ENCODE measurements at regions not wholly inside any gene's neighbourhood (a gene's known extent, or its start where the extent isn't known, plus 50 kb on each side); places are given as distances from the start of the nearest gene placed in this dataset.
"Not testable (repeated sequence)": the region's sequence is repeated elsewhere in the genome, so short reads cannot be mapped to it uniquely, and the experiment has no call there.

- intact Hi-C loops (cut with micrococcal nuclease); CTCF ChIA-PET; DNase-seq; POLR2A ChIA-PET; H3K27me3 Mint-ChIP-seq; H3K9me3 Mint-ChIP-seq; H3K36me3 Mint-ChIP-seq; H3K27ac Mint-ChIP-seq; H3K4me3 Mint-ChIP-seq; H3K4me1 Mint-ChIP-seq (ENCODE audit: low read depth): not testable (repeated sequence)
Measured at GRCh38 chr5:168143521-168143920, 147.9 kb upstream of the WWC1 start.

GRCh38 chr5:168147106-168147505 lies 144.3 kb upstream of the WWC1 start:
- ChIA-PET POLR2A (no interaction called here), CTCF (no interaction called here)
- Mint-ChIP-seq H3K27ac (no peak overlapping the region), H3K36me3 (no peaks in the 10 kb centered on the region), H3K4me3 (no peak overlapping the region), H3K4me1 (ENCODE audit: low read depth) (no peaks in the 10 kb centered on the region), H3K27me3 (peaks cover 7% of the 10 kb centered on the region), H3K9me3 (peaks cover 2% of the 10 kb centered on the region)
- intact Hi-C loops (cut with micrococcal nuclease), result no loop called here
- DNase-seq, result no peak

GRCh38 chr5:168147568-168148360 lies 143.7 kb upstream of the WWC1 start:
- POLR2A ChIA-PET, result no interaction called here

GRCh38 chr5:168151041-168151440 lies 140.4 kb upstream of the WWC1 start:
- Mint-ChIP-seq H3K27ac (no peak overlapping the region), H3K27me3 (peaks cover 7% of the 10 kb centered on the region), H3K36me3 (no peaks in the 10 kb centered on the region), H3K4me3 (no peak overlapping the region), H3K9me3 (peaks cover 1% of the 10 kb centered on the region), H3K4me1 (ENCODE audit: low read depth) (no peaks in the 10 kb centered on the region)
- no peak for DNase-seq
- POLR2A ChIA-PET, result no interaction called here
- CTCF ChIA-PET, result no interaction called here
- intact Hi-C loops (cut with micrococcal nuclease), result no loop called here

More at GRCh38 chr5:168147568-168148360, 143.7 kb upstream of the WWC1 start:
- intact Hi-C loops (cut with micrococcal nuclease), result no loop called here
- Mint-ChIP-seq H3K36me3 (no peaks in the 10 kb centered on the region), H3K4me3 (no peak overlapping the region), H3K9me3 (peaks cover 2% of the 10 kb centered on the region), H3K27me3 (peaks cover 7% of the 10 kb centered on the region), H3K27ac (no peak overlapping the region), H3K4me1 (ENCODE audit: low read depth) (no peaks in the 10 kb centered on the region)
- CTCF ChIA-PET, result no interaction called here
- DNase-seq, result no peak

GRCh38 chr5:168152660-168153059 lies 138.8 kb upstream of the WWC1 start:
- peaks cover 7% of the 10 kb centered on the region for H3K27me3 Mint-ChIP-seq
- no peaks in the 10 kb centered on the region for H3K36me3 Mint-ChIP-seq
- no peak for DNase-seq
- H3K4me3 Mint-ChIP-seq, result no peak overlapping the region
- H3K27ac Mint-ChIP-seq, result no peak overlapping the region
- no peaks in the 10 kb centered on the region for H3K9me3 Mint-ChIP-seq
- H3K4me1 Mint-ChIP-seq (ENCODE audit: low read depth), result no peaks in the 10 kb centered on the region
- intact Hi-C loops (cut with micrococcal nuclease), result no loop called here
- ChIA-PET POLR2A (no interaction called here), CTCF (no interaction called here)

- Mint-ChIP-seq H3K4me3 (no peak overlapping the region), H3K9me3 (no peaks in the 10 kb centered on the region), H3K36me3 (no peaks in the 10 kb centered on the region), H3K27ac (no peak overlapping the region), H3K4me1 (ENCODE audit: low read depth) (no peaks in the 10 kb centered on the region), H3K27me3 (peaks cover 7% of the 10 kb centered on the region)
- ChIA-PET POLR2A (no interaction called here), CTCF (no interaction called here)
- intact Hi-C loops (cut with micrococcal nuclease), result no loop called here
- DNase-seq, result no peak
Measured at GRCh38 chr5:168153263-168153875, 138.1 kb upstream of the WWC1 start.

GRCh38 chr5:168153876-168154270 lies 137.6 kb upstream of the WWC1 start:
- Mint-ChIP-seq H3K27me3 (peaks cover 7% of the 10 kb centered on the region), H3K27ac (no peak overlapping the region)

GRCh38 chr5:168155585-168155984 lies 135.9 kb upstream of the WWC1 start:
- peaks cover 2% of the 10 kb centered on the region for H3K27me3 Mint-ChIP-seq
- H3K9me3 Mint-ChIP-seq, result no peaks in the 10 kb centered on the region
- POLR2A ChIA-PET, result no interaction called here
- CTCF ChIA-PET, result no interaction called here
- intact Hi-C loops (cut with micrococcal nuclease), result no loop called here
- H3K4me3 Mint-ChIP-seq, result no peak overlapping the region
- no peak for DNase-seq
- H3K27ac Mint-ChIP-seq, result no peak overlapping the region
- H3K4me1 Mint-ChIP-seq (ENCODE audit: low read depth), result no peaks in the 10 kb centered on the region
- H3K36me3 Mint-ChIP-seq, result no peaks in the 10 kb centered on the region

More at GRCh38 chr5:168153876-168154270, 137.6 kb upstream of the WWC1 start:
- ChIA-PET POLR2A (no interaction called here), CTCF (no interaction called here)
- no peak for DNase-seq
- Mint-ChIP-seq H3K9me3 (no peaks in the 10 kb centered on the region), H3K4me1 (ENCODE audit: low read depth) (no peaks in the 10 kb centered on the region), H3K36me3 (no peaks in the 10 kb centered on the region), H3K4me3 (no peak overlapping the region)
- intact Hi-C loops (cut with micrococcal nuclease), result no loop called here

- Mint-ChIP-seq H3K27ac (no peak overlapping the region), H3K4me1 (ENCODE audit: low read depth) (no peaks in the 10 kb centered on the region), H3K9me3 (no peaks in the 10 kb centered on the region), H3K4me3 (no peak overlapping the region), H3K36me3 (no peaks in the 10 kb centered on the region), H3K27me3 (no peaks in the 10 kb centered on the region)
- CTCF ChIA-PET, result no interaction called here
- no peak for DNase-seq
- POLR2A ChIA-PET, result no interaction called here
- intact Hi-C loops (cut with micrococcal nuclease), result no loop called here
Measured at GRCh38 chr5:168156170-168156569, 135.3 kb upstream of the WWC1 start.

GRCh38 chr5:168157141-168157540 lies 134.3 kb upstream of the WWC1 start:
- ChIA-PET POLR2A (no interaction called here), CTCF (no interaction called here)
- H3K4me1 Mint-ChIP-seq (ENCODE audit: low read depth), result no peaks in the 10 kb centered on the region
- no peaks in the 10 kb centered on the region for H3K27me3 Mint-ChIP-seq
- no peaks in the 10 kb centered on the region for H3K9me3 Mint-ChIP-seq
- intact Hi-C loops (cut with micrococcal nuclease), result no loop called here
- no peak overlapping the region for H3K27ac Mint-ChIP-seq
- no peak for DNase-seq
- no peak overlapping the region for H3K4me3 Mint-ChIP-seq
- H3K36me3 Mint-ChIP-seq, result no peaks in the 10 kb centered on the region

- intact Hi-C loops (cut with micrococcal nuclease), result no loop called here
- H3K4me3 Mint-ChIP-seq, result no peak overlapping the region
- no peaks in the 10 kb centered on the region for H3K4me1 Mint-ChIP-seq (ENCODE audit: low read depth)
- no peaks in the 10 kb centered on the region for H3K27me3 Mint-ChIP-seq
- ChIA-PET CTCF (no interaction called here), POLR2A (no interaction called here)
- H3K27ac Mint-ChIP-seq, result no peak overlapping the region
- H3K9me3 Mint-ChIP-seq, result no peaks in the 10 kb centered on the region
- no peak for DNase-seq
- H3K36me3 Mint-ChIP-seq, result no peaks in the 10 kb centered on the region
Measured at GRCh38 chr5:168159425-168159824, 132.0 kb upstream of the WWC1 start.

- intact Hi-C loops (cut with micrococcal nuclease), result no loop called here
- no peaks in the 10 kb centered on the region for H3K9me3 Mint-ChIP-seq
- no peak for DNase-seq
- POLR2A ChIA-PET, result no interaction called here
- no peaks in the 10 kb centered on the region for H3K36me3 Mint-ChIP-seq
- no peak overlapping the region for H3K27ac Mint-ChIP-seq
- CTCF ChIA-PET, result no interaction called here
- H3K4me1 Mint-ChIP-seq (ENCODE audit: low read depth), result peaks cover 3% of the 10 kb centered on the region
- peaks cover 6% of the 10 kb centered on the region for H3K27me3 Mint-ChIP-seq
- no peak overlapping the region for H3K4me3 Mint-ChIP-seq
Measured at GRCh38 chr5:168162464-168162863, 129.0 kb upstream of the WWC1 start.

- DNase-seq, result no peak
- Mint-ChIP-seq H3K9me3 (no peaks in the 10 kb centered on the region), H3K27me3 (peaks cover 6% of the 10 kb centered on the region), H3K4me1 (ENCODE audit: low read depth) (peaks cover 3% of the 10 kb centered on the region), H3K27ac (no peak overlapping the region), H3K4me3 (no peak overlapping the region), H3K36me3 (no peaks in the 10 kb centered on the region)
- ChIA-PET POLR2A (no interaction called here), CTCF (no interaction called here)
- intact Hi-C loops (cut with micrococcal nuclease), result no loop called here
Measured at GRCh38 chr5:168163966-168164365, 127.5 kb upstream of the WWC1 start.
